SHP77 (cell line): ENCODE measurements at regions not wholly inside any gene's neighbourhood (a gene's known extent, or its start where the extent isn't known, plus 50 kb on each side); places are given as distances from the start of the nearest gene placed in this dataset.
"Not testable (repeated sequence)": the region's sequence is repeated elsewhere in the genome, so short reads cannot be mapped to it uniquely, and the experiment has no call there.

Experiments used
- DNase-seq, 2 experiments: peaks; one replicate each; lab custom pipeline; 2025; lab: John Stamatoyannopoulos, UW

- DNase-seq = no peak
These were observed 675.6 kb downstream of the RPL10L start for GRCh38 chr14:45976001-45976400.

GRCh38 chr14:45972416-45972815, 679.2 kb downstream of the RPL10L start:
- DNase-seq = no peak

- DNase-seq = no peak
These were observed 681.0 kb downstream of the RPL10L start for GRCh38 chr14:45970621-45971020.

GRCh38 chr14:45968037-45968436, 683.5 kb downstream of the RPL10L start:
- no peak for DNase-seq

GRCh38 chr14:45949479-45949878, 696.5 kb upstream of the MIS18BP1 start:
- DNase-seq = no peak

- no peak for DNase-seq
These were observed 694.8 kb upstream of the MIS18BP1 start for GRCh38 chr14:45947830-45948229.

- DNase-seq = no peak
These were observed 693.2 kb upstream of the MIS18BP1 start for GRCh38 chr14:45946251-45946650.

GRCh38 chr14:45940318-45940717, 687.3 kb upstream of the MIS18BP1 start:
- DNase-seq = no peak

- DNase-seq = no peak
These were observed 686.6 kb upstream of the MIS18BP1 start for GRCh38 chr14:45939572-45939971.

GRCh38 chr14:45919995-45920394, 667.0 kb upstream of the MIS18BP1 start:
- DNase-seq = not testable (repeated sequence)

GRCh38 chr14:45916340-45916953, 663.4 kb upstream of the MIS18BP1 start:
- no peak for DNase-seq

GRCh38 chr14:45907782-45908181, 654.8 kb upstream of the MIS18BP1 start:
- DNase-seq = no peak

GRCh38 chr14:45906257-45906656, 653.3 kb upstream of the MIS18BP1 start:
- no peak for DNase-seq

- DNase-seq = no peak
These were observed 652.7 kb upstream of the MIS18BP1 start for GRCh38 chr14:45905672-45906071.

GRCh38 chr14:45904314-45904713, 651.3 kb upstream of the MIS18BP1 start:
- DNase-seq = no peak

- no peak for DNase-seq
These were observed 649.2 kb upstream of the MIS18BP1 start for GRCh38 chr14:45902241-45902640.

- no peak for DNase-seq
These were observed 644.4 kb upstream of the MIS18BP1 start for GRCh38 chr14:45897439-45897838.

GRCh38 chr14:45893127-45893526, 640.1 kb upstream of the MIS18BP1 start:
- no peak for DNase-seq

- DNase-seq = peak; percentile 93 to 95
These were observed 638.5 kb upstream of the MIS18BP1 start for GRCh38 chr14:45891417-45892080.

- DNase-seq = not testable (repeated sequence)
These were observed 635.8 kb upstream of the MIS18BP1 start for GRCh38 chr14:45888766-45889285.

- no peak for DNase-seq
These were observed 625.0 kb upstream of the MIS18BP1 start for GRCh38 chr14:45877981-45878380.

- DNase-seq = no peak
These were observed 615.9 kb upstream of the MIS18BP1 start for GRCh38 chr14:45868863-45869262.

- DNase-seq = no peak
These were observed 615.4 kb upstream of the MIS18BP1 start for GRCh38 chr14:45868377-45868776.
